WTC11 (cell line): ENCODE measurements at regions not wholly inside any gene's neighbourhood (a gene's known extent, or its start where the extent isn't known, plus 50 kb on each side); places are given as distances from the start of the nearest gene placed in this dataset.

Experiments used
- TEAD4 ChIP-seq: sonication (generic); formaldehyde crosslinking; IDR thresholded peaks from 2 replicates; pipeline ENCODE4 v1.8.0; 2022; ENCODE audit warnings: mild to moderate bottlenecking, missing genetic modification reagents
- TF ChIP-seq, protein P1 (sequence below): fragments of 200-600 bp; IDR thresholded peaks from 2 replicates; pipeline ENCODE4 v1.8.0; 2022; ENCODE audit warnings: antibody characterized with exemption

DNA sequence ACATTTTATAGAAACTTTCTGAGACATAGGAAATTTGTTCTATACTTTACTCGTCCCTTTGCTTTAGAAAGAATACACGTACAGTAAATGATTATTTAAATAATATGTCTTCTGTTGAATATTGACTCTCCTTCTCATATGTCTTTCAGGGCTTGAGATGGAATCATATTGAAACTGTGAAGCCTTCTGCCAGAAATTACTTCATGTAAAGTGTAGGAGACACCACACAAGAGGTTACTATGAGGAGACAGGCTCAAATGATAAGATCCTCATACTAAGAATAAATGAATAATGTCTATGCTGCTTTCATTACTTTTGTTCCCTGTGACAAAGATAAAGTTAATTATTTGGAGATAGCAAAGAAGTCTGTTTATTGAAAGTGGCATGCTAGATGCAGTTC, 1240.3 kb upstream of the MAP3K7 start:
- no peak for TF ChIP-seq TEAD4 (CRISPR knock-in tag)
- TF ChIP-seq, protein P1, sequence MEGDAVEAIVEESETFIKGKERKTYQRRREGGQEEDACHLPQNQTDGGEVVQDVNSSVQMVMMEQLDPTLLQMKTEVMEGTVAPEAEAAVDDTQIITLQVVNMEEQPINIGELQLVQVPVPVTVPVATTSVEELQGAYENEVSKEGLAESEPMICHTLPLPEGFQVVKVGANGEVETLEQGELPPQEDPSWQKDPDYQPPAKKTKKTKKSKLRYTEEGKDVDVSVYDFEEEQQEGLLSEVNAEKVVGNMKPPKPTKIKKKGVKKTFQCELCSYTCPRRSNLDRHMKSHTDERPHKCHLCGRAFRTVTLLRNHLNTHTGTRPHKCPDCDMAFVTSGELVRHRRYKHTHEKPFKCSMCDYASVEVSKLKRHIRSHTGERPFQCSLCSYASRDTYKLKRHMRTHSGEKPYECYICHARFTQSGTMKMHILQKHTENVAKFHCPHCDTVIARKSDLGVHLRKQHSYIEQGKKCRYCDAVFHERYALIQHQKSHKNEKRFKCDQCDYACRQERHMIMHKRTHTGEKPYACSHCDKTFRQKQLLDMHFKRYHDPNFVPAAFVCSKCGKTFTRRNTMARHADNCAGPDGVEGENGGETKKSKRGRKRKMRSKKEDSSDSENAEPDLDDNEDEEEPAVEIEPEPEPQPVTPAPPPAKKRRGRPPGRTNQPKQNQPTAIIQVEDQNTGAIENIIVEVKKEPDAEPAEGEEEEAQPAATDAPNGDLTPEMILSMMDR: no peak
